ENCODE measurements at regions not wholly inside any gene's neighbourhood (a gene's known extent, or its start where the extent isn't known, plus 50 kb on each side); places are given as distances from the start of the nearest gene placed in this dataset.

DNA sequence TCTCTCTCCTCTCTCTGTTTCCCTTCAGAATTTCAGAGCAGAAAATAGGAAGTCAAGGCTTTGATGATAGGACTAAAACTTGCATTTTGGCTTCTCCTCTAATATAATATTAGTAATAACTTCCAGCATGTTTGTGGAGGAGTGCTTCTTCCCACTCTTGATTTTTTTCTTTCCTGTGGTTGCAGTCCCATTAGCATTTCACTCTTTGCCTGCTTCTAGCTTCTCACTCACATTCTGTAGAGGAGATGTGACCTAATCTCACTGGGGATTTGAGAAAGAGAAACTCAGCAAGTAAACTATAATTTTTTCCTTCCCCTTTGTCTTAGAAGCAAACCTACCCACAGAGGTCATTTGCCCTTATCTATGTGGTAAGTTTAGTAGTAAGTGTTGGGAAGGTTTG lies 169.4 kb upstream of the HTR2A start:
- Histone ChIP-seq H3K4me3 (ENCODE audit: low read length) (no peak overlapping the region), H3K79me2 (replicated peaks; ENCODE audit: insufficient read depth, low read length) (no peaks in the 10 kb centered on the region), H3F3A (ENCODE audit: insufficient read depth, low read length, poor library complexity, severe bottlenecking) (no peaks in the 10 kb centered on the region), H4K20me1 (ENCODE audit: insufficient read depth) (no peaks in the 10 kb centered on the region), H3K9me2 (ENCODE audit: insufficient read depth, low read length) (no peaks in the 10 kb centered on the region), H3K9me3 (ENCODE audit: low read length) (peaks cover 4% of the 10 kb centered on the region), H3K27me3 (ENCODE audit: insufficient read depth, low read depth, low read length) (no peaks in the 10 kb centered on the region), H3K27ac (ENCODE audit: low read length) (no peak overlapping the region), H3K9ac (ENCODE audit: low read length) (no peak overlapping the region), H3K36me3 (ENCODE audit: insufficient read depth, low read length) (no peaks in the 10 kb centered on the region), H3K4me2 (ENCODE audit: low read length) (no peak overlapping the region), H2AFZ (ENCODE audit: low read depth, low read length) (no peak overlapping the region)
- TF ChIP-seq POLR2AphosphoS5 (IDR thresholded peaks at IDR 0.05) (no peak), MXI1 (conservative IDR thresholded peaks at IDR 0.05; ENCODE audit: poor library complexity, severe bottlenecking) (no peak), REST (IDR thresholded peaks at IDR 0.05; ENCODE audit: borderline replicate concordance) (no peak), EP300 (conservative IDR thresholded peaks at IDR 0.05; ENCODE audit: poor library complexity, severe bottlenecking) (no peak), TAF1 (IDR thresholded peaks at IDR 0.05; ENCODE audit: low read depth) (no peak), RAD21 (conservative IDR thresholded peaks at IDR 0.05) (no peak)
- TF ChIP-seq, protein P1, sequence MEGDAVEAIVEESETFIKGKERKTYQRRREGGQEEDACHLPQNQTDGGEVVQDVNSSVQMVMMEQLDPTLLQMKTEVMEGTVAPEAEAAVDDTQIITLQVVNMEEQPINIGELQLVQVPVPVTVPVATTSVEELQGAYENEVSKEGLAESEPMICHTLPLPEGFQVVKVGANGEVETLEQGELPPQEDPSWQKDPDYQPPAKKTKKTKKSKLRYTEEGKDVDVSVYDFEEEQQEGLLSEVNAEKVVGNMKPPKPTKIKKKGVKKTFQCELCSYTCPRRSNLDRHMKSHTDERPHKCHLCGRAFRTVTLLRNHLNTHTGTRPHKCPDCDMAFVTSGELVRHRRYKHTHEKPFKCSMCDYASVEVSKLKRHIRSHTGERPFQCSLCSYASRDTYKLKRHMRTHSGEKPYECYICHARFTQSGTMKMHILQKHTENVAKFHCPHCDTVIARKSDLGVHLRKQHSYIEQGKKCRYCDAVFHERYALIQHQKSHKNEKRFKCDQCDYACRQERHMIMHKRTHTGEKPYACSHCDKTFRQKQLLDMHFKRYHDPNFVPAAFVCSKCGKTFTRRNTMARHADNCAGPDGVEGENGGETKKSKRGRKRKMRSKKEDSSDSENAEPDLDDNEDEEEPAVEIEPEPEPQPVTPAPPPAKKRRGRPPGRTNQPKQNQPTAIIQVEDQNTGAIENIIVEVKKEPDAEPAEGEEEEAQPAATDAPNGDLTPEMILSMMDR (IDR thresholded peaks at IDR 0.05; ENCODE audit: poor library complexity, severe bottlenecking): no peak

GRCh38 chr13:47064381-47064780 lies 167.5 kb upstream of the HTR2A start:
- H3K4me2 ChIP-seq (ENCODE audit: low read length): no peak overlapping the region
- no peak overlapping the region for H3K27ac ChIP-seq (ENCODE audit: low read length)
- no peaks in the 10 kb centered on the region for H3F3A ChIP-seq (ENCODE audit: insufficient read depth, low read length, poor library complexity, severe bottlenecking)
- H4K20me1 ChIP-seq (ENCODE audit: insufficient read depth): no peaks in the 10 kb centered on the region
- no peaks in the 10 kb centered on the region for H3K27me3 ChIP-seq (ENCODE audit: insufficient read depth, low read depth, low read length)
- H2AFZ ChIP-seq (ENCODE audit: low read depth, low read length): no peak overlapping the region
- H3K36me3 ChIP-seq (ENCODE audit: insufficient read depth, low read length): no peaks in the 10 kb centered on the region
- no peaks in the 10 kb centered on the region for H3K79me2 ChIP-seq (replicated peaks; ENCODE audit: insufficient read depth, low read length)
- no peaks in the 10 kb centered on the region for H3K9me2 ChIP-seq (ENCODE audit: insufficient read depth, low read length)
- TF ChIP-seq REST (IDR thresholded peaks at IDR 0.05; ENCODE audit: borderline replicate concordance): no peak
- no peak for TF ChIP-seq MXI1 (conservative IDR thresholded peaks at IDR 0.05; ENCODE audit: poor library complexity, severe bottlenecking)
- TF ChIP-seq RAD21 (conservative IDR thresholded peaks at IDR 0.05): no peak
- H3K9ac ChIP-seq (ENCODE audit: low read length): no peak overlapping the region
- H3K4me3 ChIP-seq (ENCODE audit: low read length): no peak overlapping the region
- peaks cover 4% of the 10 kb centered on the region for H3K9me3 ChIP-seq (ENCODE audit: low read length)

All from neural cell (in vitro differentiated cells).